ENCODE measurements at regions not wholly inside any gene's neighbourhood (a gene's known extent, or its start where the extent isn't known, plus 50 kb on each side); places are given as distances from the start of the nearest gene placed in this dataset.

DNA sequence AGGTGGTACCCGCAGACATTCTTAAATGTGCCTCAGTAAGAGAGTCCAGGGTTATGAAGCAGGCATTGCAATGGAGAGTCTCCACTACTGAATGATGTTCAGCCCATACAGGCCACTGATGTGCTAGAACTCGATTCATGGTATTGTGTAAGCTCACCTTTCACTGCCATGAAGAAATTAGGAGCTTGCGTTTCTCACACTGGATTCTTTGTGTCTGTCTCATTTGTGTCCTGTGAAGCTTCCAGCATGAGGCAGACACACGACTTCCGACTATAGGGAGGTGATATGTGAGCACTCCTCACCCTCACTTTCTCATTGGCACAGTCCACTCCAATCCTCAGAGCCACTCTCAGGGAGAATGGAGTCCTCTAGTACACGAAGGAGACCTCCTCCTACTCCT, 677.4 kb upstream of the RAB6C start:
- WGBS, 2 experiments = 84 to 91% methylated on average over 6 of the region's 6 CpGs

DNA sequence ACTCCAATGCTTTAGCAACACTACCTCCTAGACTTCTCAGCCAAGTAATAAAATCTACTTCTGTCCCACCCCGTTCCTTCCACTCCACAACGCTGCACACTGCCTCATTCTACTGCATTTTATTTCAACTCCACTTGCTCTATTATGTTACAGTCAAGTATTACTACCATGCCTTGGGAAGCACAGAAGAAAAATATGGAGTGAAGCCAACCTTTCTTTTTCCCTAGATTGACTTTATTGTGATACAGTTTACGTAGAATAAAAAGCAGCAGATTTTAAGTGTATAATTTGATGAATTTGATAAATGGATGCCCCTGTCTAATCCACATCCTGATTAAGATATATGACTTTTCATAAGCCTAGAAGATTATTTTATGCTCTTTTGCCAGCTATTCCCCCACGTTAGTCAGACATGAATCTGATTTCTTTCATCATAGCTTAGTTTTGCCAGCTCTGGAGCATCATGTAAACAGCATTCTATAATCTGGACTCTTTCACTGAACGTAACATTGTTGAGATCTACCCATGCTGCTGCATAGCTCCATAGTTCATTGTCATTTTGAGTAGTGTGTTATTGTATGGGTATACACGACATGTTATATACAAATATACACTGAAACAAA, 676.8 kb upstream of the RAB6C start:
- no peaks in the 10 kb centered on the region for H3K4me1 ChIP-seq (ENCODE audit: control insufficient read depth, insufficient read depth, low read length)
- H3K27me3 ChIP-seq (ENCODE audit: control insufficient read depth, insufficient read depth, low read length, poor library complexity, severe bottlenecking) = no peaks in the 10 kb centered on the region
- no peak overlapping the region for H3K27ac ChIP-seq (ENCODE audit: insufficient read depth, low read depth, low read length, poor library complexity, severe bottlenecking)
- WGBS, 2 experiments = 91 to 98% methylated on average over 4 to 5 of the region's 6 CpGs
- no peaks in the 10 kb centered on the region for H3K36me3 ChIP-seq (ENCODE audit: control insufficient read depth, insufficient read depth, low read length)
- no peak overlapping the region for H3K4me3 ChIP-seq (ENCODE audit: insufficient read depth, low read depth, low read length)
- H3K9me3 ChIP-seq (ENCODE audit: control insufficient read depth, low read length) = no peaks in the 10 kb centered on the region

More for the DNA sequence above, 677.4 kb upstream of the RAB6C start:
- Histone ChIP-seq H3K4me3 (ENCODE audit: insufficient read depth, low read depth, low read length) (no peak overlapping the region), H3K27ac (ENCODE audit: insufficient read depth, low read depth, low read length, poor library complexity, severe bottlenecking) (no peak overlapping the region), H3K9me3 (ENCODE audit: control insufficient read depth, low read length) (no peaks in the 10 kb centered on the region), H3K36me3 (ENCODE audit: control insufficient read depth, insufficient read depth, low read length) (no peaks in the 10 kb centered on the region), H3K27me3 (ENCODE audit: control insufficient read depth, insufficient read depth, low read length, poor library complexity, severe bottlenecking) (no peaks in the 10 kb centered on the region), H3K4me1 (ENCODE audit: control insufficient read depth, insufficient read depth, low read length) (no peaks in the 10 kb centered on the region)

GRCh38 chr2:129314120-129314519, 665.3 kb upstream of the RAB6C start:
- whole genome bisulfite sequencing, 2 experiments = 96% methylated on average over 9 of the region's 9 CpGs
- no peaks in the 10 kb centered on the region for H3K27me3 ChIP-seq (ENCODE audit: control insufficient read depth, insufficient read depth, low read length, poor library complexity, severe bottlenecking)
- H3K4me3 ChIP-seq (ENCODE audit: insufficient read depth, low read depth, low read length) = no peak overlapping the region

DNA sequence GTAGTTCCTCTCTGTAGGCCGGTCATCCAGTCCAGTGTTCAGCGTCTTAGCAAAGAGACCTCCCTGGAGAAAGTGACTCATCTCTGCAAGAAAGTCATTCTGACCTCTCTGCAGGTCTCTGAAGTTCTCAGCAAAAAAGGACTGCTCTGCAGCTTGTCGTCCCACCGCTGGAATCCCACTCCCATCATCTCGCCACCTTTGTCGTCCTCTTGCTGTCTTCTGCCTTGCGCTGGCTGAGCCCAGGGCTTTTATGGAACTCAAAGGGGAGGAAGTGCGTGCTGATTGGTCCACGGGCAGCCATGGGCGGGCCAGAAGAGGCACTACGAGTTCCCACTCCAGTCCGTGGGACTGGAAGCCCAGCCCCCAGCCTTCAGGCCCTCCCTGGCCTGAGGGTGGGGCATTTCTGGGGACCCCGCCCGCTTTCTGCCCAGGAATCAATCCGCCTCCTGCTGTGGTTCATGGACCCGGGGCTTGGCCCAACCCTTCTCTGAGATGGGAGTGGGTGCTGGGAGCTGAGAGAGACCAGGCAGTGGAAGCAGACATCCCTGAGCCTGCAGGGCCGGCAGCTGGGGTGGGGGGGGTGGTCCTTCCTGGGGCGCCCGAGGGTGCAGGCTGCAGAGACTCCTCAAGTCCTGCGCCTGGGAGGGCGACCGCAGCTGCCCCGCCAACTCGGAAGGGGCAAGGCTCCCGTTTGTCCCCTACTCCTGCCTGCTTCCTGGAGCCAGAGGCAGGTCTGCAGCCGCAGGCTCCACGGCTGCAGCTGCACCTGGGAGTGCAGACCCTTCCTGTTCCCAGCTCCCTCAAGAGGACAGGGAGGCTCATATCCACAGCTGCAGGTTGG, 660.7 kb upstream of the RAB6C start:
- no peak overlapping the region for H3K4me3 ChIP-seq (ENCODE audit: insufficient read depth, low read depth, low read length)
- no peaks in the 10 kb centered on the region for H3K27me3 ChIP-seq (ENCODE audit: control insufficient read depth, insufficient read depth, low read length, poor library complexity, severe bottlenecking)
- no peaks in the 10 kb centered on the region for H3K36me3 ChIP-seq (ENCODE audit: control insufficient read depth, insufficient read depth, low read length)
- H3K9me3 ChIP-seq (ENCODE audit: control insufficient read depth, low read length) = no peaks in the 10 kb centered on the region
- H3K4me1 ChIP-seq (ENCODE audit: control insufficient read depth, insufficient read depth, low read length) = no peaks in the 10 kb centered on the region
- 87 to 88% methylated on average over 27 of the region's 27 CpGs for WGBS, 2 experiments
- H3K27ac ChIP-seq (ENCODE audit: insufficient read depth, low read depth, low read length, poor library complexity, severe bottlenecking) = no peak overlapping the region

More at GRCh38 chr2:129314120-129314519, 665.3 kb upstream of the RAB6C start:
- Histone ChIP-seq H3K36me3 (ENCODE audit: control insufficient read depth, insufficient read depth, low read length) (no peaks in the 10 kb centered on the region), H3K4me1 (ENCODE audit: control insufficient read depth, insufficient read depth, low read length) (no peaks in the 10 kb centered on the region), H3K9me3 (ENCODE audit: control insufficient read depth, low read length) (no peaks in the 10 kb centered on the region), H3K27ac (ENCODE audit: insufficient read depth, low read depth, low read length, poor library complexity, severe bottlenecking) (no peak overlapping the region)

DNA sequence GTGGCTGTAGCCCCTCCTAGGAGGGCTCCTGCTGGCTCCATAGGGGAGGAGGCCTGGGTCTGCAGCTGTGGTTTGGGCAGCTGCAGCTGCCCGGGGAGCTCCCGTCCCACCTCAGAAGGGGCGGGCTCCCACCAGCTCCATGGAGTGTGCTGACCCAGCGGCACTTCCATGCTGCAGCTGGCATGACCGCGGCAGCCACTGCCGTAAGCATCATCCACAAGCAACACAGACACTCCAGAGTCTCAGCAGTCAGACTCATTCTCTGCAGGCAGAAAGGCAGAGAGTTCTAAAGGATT, 660.1 kb upstream of the RAB6C start:
- no peak overlapping the region for H3K27ac ChIP-seq (ENCODE audit: insufficient read depth, low read depth, low read length, poor library complexity, severe bottlenecking)
- H3K27me3 ChIP-seq (ENCODE audit: control insufficient read depth, insufficient read depth, low read length, poor library complexity, severe bottlenecking) = no peaks in the 10 kb centered on the region
- WGBS, 2 experiments = 93 to 96% methylated on average over 7 of the region's 7 CpGs
- H3K9me3 ChIP-seq (ENCODE audit: control insufficient read depth, low read length) = no peaks in the 10 kb centered on the region
- no peaks in the 10 kb centered on the region for H3K4me1 ChIP-seq (ENCODE audit: control insufficient read depth, insufficient read depth, low read length)
- no peak overlapping the region for H3K4me3 ChIP-seq (ENCODE audit: insufficient read depth, low read depth, low read length)
- H3K36me3 ChIP-seq (ENCODE audit: control insufficient read depth, insufficient read depth, low read length) = no peaks in the 10 kb centered on the region

- no peaks in the 10 kb centered on the region for H3K27me3 ChIP-seq (ENCODE audit: control insufficient read depth, insufficient read depth, low read length, poor library complexity, severe bottlenecking)
- H3K4me1 ChIP-seq (ENCODE audit: control insufficient read depth, insufficient read depth, low read length) = no peaks in the 10 kb centered on the region
- H3K27ac ChIP-seq (ENCODE audit: insufficient read depth, low read depth, low read length, poor library complexity, severe bottlenecking) = no peak overlapping the region
- H3K36me3 ChIP-seq (ENCODE audit: control insufficient read depth, insufficient read depth, low read length) = no peaks in the 10 kb centered on the region
- 91% methylated on average over 4 of the region's 4 CpGs for WGBS, 2 experiments
- H3K4me3 ChIP-seq (ENCODE audit: insufficient read depth, low read depth, low read length) = no peak overlapping the region
- H3K9me3 ChIP-seq (ENCODE audit: control insufficient read depth, low read length) = no peaks in the 10 kb centered on the region
Observed at GRCh38 chr2:129320288-129320687, 659.2 kb upstream of the RAB6C start.

GRCh38 chr2:129324349-129324748, 655.1 kb upstream of the RAB6C start:
- Histone ChIP-seq H3K27ac (ENCODE audit: insufficient read depth, low read depth, low read length, poor library complexity, severe bottlenecking) (no peak overlapping the region), H3K4me1 (ENCODE audit: control insufficient read depth, insufficient read depth, low read length) (no peaks in the 10 kb centered on the region), H3K9me3 (ENCODE audit: control insufficient read depth, low read length) (no peaks in the 10 kb centered on the region), H3K27me3 (ENCODE audit: control insufficient read depth, insufficient read depth, low read length, poor library complexity, severe bottlenecking) (no peaks in the 10 kb centered on the region), H3K4me3 (ENCODE audit: insufficient read depth, low read depth, low read length) (no peak overlapping the region), H3K36me3 (ENCODE audit: control insufficient read depth, insufficient read depth, low read length) (no peaks in the 10 kb centered on the region)
- WGBS, 2 experiments = 85 to 95% methylated on average over 2 of the region's 2 CpGs

DNA sequence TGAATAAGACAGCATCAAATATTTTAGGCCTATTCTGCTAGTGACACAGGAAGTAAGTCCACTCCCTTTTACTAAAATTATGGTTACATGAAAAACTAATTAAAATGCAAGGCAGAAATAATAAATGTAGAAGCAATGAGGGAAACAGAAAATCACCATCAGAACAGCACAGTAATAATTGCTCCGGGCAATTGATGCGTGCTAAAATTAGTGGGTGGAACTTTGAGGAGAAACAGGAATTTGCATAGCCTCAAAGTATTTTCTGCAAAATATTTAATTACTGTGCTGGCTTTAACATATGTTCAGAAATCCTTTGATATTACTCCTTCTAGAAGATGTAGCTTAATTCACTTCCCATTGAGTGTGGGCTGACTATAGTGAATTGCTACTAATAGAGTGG, 654.3 kb upstream of the RAB6C start:
- H3K27me3 ChIP-seq (ENCODE audit: control insufficient read depth, insufficient read depth, low read length, poor library complexity, severe bottlenecking) = no peaks in the 10 kb centered on the region
- no peak overlapping the region for H3K4me3 ChIP-seq (ENCODE audit: insufficient read depth, low read depth, low read length)
- no peaks in the 10 kb centered on the region for H3K36me3 ChIP-seq (ENCODE audit: control insufficient read depth, insufficient read depth, low read length)
- H3K4me1 ChIP-seq (ENCODE audit: control insufficient read depth, insufficient read depth, low read length) = no peaks in the 10 kb centered on the region
- no peak overlapping the region for H3K27ac ChIP-seq (ENCODE audit: insufficient read depth, low read depth, low read length, poor library complexity, severe bottlenecking)
- no peaks in the 10 kb centered on the region for H3K9me3 ChIP-seq (ENCODE audit: control insufficient read depth, low read length)
- WGBS, 2 experiments = 89 to 100% methylated on average over 2 of the region's 2 CpGs

DNA sequence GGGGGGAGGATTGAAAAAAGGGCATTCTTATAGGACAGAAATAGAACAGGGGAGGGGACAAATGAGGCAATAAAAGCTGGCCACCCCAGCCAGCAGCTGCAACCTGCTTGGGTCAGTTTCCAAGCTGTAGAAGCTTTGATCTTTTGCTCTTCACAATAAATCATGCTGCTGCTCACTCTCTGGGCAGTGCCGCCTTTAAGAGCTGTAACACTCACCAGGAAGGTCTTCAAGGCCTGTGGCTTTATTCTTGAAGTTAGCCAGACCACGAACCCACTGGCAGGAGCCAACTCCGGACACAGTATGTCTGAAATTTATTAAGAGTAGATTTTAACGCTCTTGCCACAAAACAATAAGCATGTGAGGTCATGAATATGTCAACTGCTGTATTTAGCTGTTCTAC, 649.9 kb upstream of the RAB6C start:
- no peaks in the 10 kb centered on the region for H3K9me3 ChIP-seq (ENCODE audit: control insufficient read depth, low read length)
- no peaks in the 10 kb centered on the region for H3K4me1 ChIP-seq (ENCODE audit: control insufficient read depth, insufficient read depth, low read length)
- no peak overlapping the region for H3K27ac ChIP-seq (ENCODE audit: insufficient read depth, low read depth, low read length, poor library complexity, severe bottlenecking)
- no peaks in the 10 kb centered on the region for H3K27me3 ChIP-seq (ENCODE audit: control insufficient read depth, insufficient read depth, low read length, poor library complexity, severe bottlenecking)
- no peak overlapping the region for H3K4me3 ChIP-seq (ENCODE audit: insufficient read depth, low read depth, low read length)
- WGBS, 2 experiments = 97 to 98% methylated on average over 3 to 4 of the region's 4 CpGs
- H3K36me3 ChIP-seq (ENCODE audit: control insufficient read depth, insufficient read depth, low read length) = no peaks in the 10 kb centered on the region

- Histone ChIP-seq H3K9me3 (ENCODE audit: control insufficient read depth, low read length) (no peaks in the 10 kb centered on the region), H3K36me3 (ENCODE audit: control insufficient read depth, insufficient read depth, low read length) (no peaks in the 10 kb centered on the region), H3K27ac (ENCODE audit: insufficient read depth, low read depth, low read length, poor library complexity, severe bottlenecking) (no peak overlapping the region), H3K27me3 (ENCODE audit: control insufficient read depth, insufficient read depth, low read length, poor library complexity, severe bottlenecking) (no peaks in the 10 kb centered on the region), H3K4me1 (ENCODE audit: control insufficient read depth, insufficient read depth, low read length) (no peaks in the 10 kb centered on the region), H3K4me3 (ENCODE audit: insufficient read depth, low read depth, low read length) (no peak overlapping the region)
- 95 to 98% methylated on average over 2 of the region's 2 CpGs for WGBS, 2 experiments
Observed at GRCh38 chr2:129330504-129330903, 649.0 kb upstream of the RAB6C start.
